ENCODE measurements at regions not wholly inside any gene's neighbourhood (a gene's known extent, or its start where the extent isn't known, plus 50 kb on each side); places are given as distances from the start of the nearest gene placed in this dataset.

GRCh38 chr20:16821211-16822089 is 73.3 kb downstream of the OTOR start:
- Histone ChIP-seq H4K20me1 (replicated peaks; ENCODE audit: control insufficient read depth, extremely low read depth, insufficient read depth, low read length) (no peaks in the 10 kb centered on the region), H3K4me3 (replicated peaks in 1 of 3; ENCODE audit: insufficient read depth in 1 of 3, low read depth in 1 of 3, low read length in 3 of 3) (no peak overlapping the region), H3K9me1 (replicated peaks; ENCODE audit: control insufficient read depth, extremely low read depth, insufficient read depth, low read length) (no peaks in the 10 kb centered on the region), H3K79me2 (ENCODE audit: control insufficient read depth, insufficient read depth, low read length) (no peaks in the 10 kb centered on the region), H2AFZ (ENCODE audit: low read depth, low read length) (no peak overlapping the region), H3K4me2 (ENCODE audit: insufficient read depth, low read length) (no peak overlapping the region), H3K27ac (ENCODE audit: insufficient read depth, low read depth, low read length) (no peak overlapping the region), H3K36me3 (ENCODE audit: control insufficient read depth in 2 of 2, extremely low read depth in 1 of 2, insufficient read depth in 2 of 2, low read length in 2 of 2) (no peaks in the 10 kb centered on the region), H3K9ac (replicated peaks; ENCODE audit: extremely low read depth, insufficient read depth, low read length) (no peak overlapping the region), H3K4me1 (ENCODE audit: control insufficient read depth, extremely low read depth, insufficient read depth, low read length) (no peaks in the 10 kb centered on the region), H3K9me3 (replicated peaks; ENCODE audit: control insufficient read depth, insufficient read depth, low read length) (no peaks in the 10 kb centered on the region), H3K27me3 (ENCODE audit: control insufficient read depth in 2 of 2, insufficient read depth in 2 of 2, low read length in 2 of 2) (no peaks in the 10 kb centered on the region)
- ChIA-PET POLR2A (no interaction called here), CTCF (interaction anchor here (0.6 to 7.9 kb wide), 21 partner anchors 9 to 1218 kb away, joined by 3 to 337 read pairs (median 4); partner anchors contain the start of gene SNRPB2)
- DNase-seq (ENCODE audit: low read depth, low spot score) (peak; percentile 39), FAIRE-seq (peak; percentile 18)
- TF ChIP-seq POLR2AphosphoS5 (IDR thresholded peaks at IDR 0.05; ENCODE audit: insufficient read depth, low read depth, low read length) (no peak), POLR2A (IDR thresholded peaks at IDR 0.05; ENCODE audit: low read depth, low read length) (no peak), GATA2 (IDR thresholded peaks at IDR 0.05; ENCODE audit: insufficient read depth, insufficient read length, low read depth, low read length) (no peak), FOS (IDR thresholded peaks at IDR 0.05; ENCODE audit: borderline replicate concordance, insufficient read depth, low read length) (no peak), EZH2 (IDR thresholded peaks at IDR 0.05; ENCODE audit: borderline replicate concordance, low read depth, low read length, severe bottlenecking) (no peak), CTCF (IDR thresholded peaks at IDR 0.05; ENCODE audit: extremely low read depth in 1 of 2, insufficient read depth in 1 of 2, low read depth in 1 of 2, low read length in 2 of 2) (peak; percentile 90 to 92)
- dilution Hi-C loops (cut with MboI; ENCODE audit: extremely low pct_ligation_motif_present, low sequenced_read_pairs) (loop anchor here (25.0 kb wide), 1 partner anchor 616 kb away; no protein-coding TSS in a partner anchor), intact Hi-C loops (cut with micrococcal nuclease) (loop anchor here (1.0 kb wide), 1 partner anchor 17 kb away; no protein-coding TSS in a partner anchor)
- BruUV-seq (replicated peaks) = no TSS peak
